Esophagus muscularis mucosa (tissue), 3 donors: ENCODE measurements at regions not wholly inside any gene's neighbourhood (a gene's known extent, or its start where the extent isn't known, plus 50 kb on each side); places are given as distances from the start of the nearest gene placed in this dataset.

Experiments used
- CTCF ChIP-seq, 3 experiments: fragments of 200-600 bp in 2 of 3; fragments of 450-650 bp in 1 of 3; sonication (generic) in 2 of 3; IDR thresholded peaks; one replicate each; pipeline ENCODE4 v1.5.1; 2017 to 2019; ENCODE audit warnings: antibody characterized with exemption in 3 of 3, mild to moderate bottlenecking in 2 of 3, moderate library complexity in 1 of 3
- POLR2A ChIP-seq: fragments of 450-650 bp; IDR thresholded peaks from one replicate; pipeline ENCODE4 v1.6.1; 2017; ENCODE audit warnings: antibody characterized with exemption, moderate library complexity, mild to moderate bottlenecking, low read depth

GRCh38 chr16:29315046-29315445, 91.5 kb downstream of the NPIPB11 start:
- no peak for TF ChIP-seq CTCF (IDR thresholded peaks at IDR 0.05)
- no peak for TF ChIP-seq POLR2A
